ENCODE measurements at regions not wholly inside any gene's neighbourhood (a gene's known extent, or its start where the extent isn't known, plus 50 kb on each side); places are given as distances from the start of the nearest gene placed in this dataset.
A peak's percentile ranks its signal among the peaks of the same experiment; 100 is the strongest.
"Not testable (repeated sequence)": the region's sequence is repeated elsewhere in the genome, so short reads cannot be mapped to it uniquely, and the experiment has no call there.

GRCh38 chr5:175347027-175347426, 97.0 kb downstream of the DRD1 start:
- no peak for DNase-seq (ENCODE audit: low spot score)

- no peak for DNase-seq (ENCODE audit: low spot score)
Measured at GRCh38 chr5:175344331-175345195, 99.4 kb downstream of the DRD1 start.

- no peak for DNase-seq (ENCODE audit: low spot score)
Measured at GRCh38 chr5:175343308-175343707, 100.7 kb downstream of the DRD1 start.

- DNase-seq (ENCODE audit: low spot score) = no peak
Measured at GRCh38 chr5:175340180-175340579, 103.8 kb downstream of the DRD1 start.

GRCh38 chr5:175337680-175338079, 106.3 kb downstream of the DRD1 start:
- no peak for DNase-seq (ENCODE audit: low spot score)

- no peak for DNase-seq (ENCODE audit: low spot score)
Measured at GRCh38 chr5:175336781-175337180, 107.2 kb downstream of the DRD1 start.

- no peak for DNase-seq (ENCODE audit: low spot score)
Measured at GRCh38 chr5:175335691-175336090, 108.3 kb downstream of the DRD1 start.

- not testable (repeated sequence) for DNase-seq (ENCODE audit: low spot score)
Measured at GRCh38 chr5:175331173-175332036, 112.6 kb downstream of the DRD1 start.

GRCh38 chr5:175329976-175330375, 114.0 kb downstream of the DRD1 start:
- DNase-seq (ENCODE audit: low spot score) = no peak

GRCh38 chr5:175328687-175329086, 115.3 kb downstream of the DRD1 start:
- no peak for DNase-seq (ENCODE audit: low spot score)

GRCh38 chr5:175328176-175328575, 115.8 kb downstream of the DRD1 start:
- DNase-seq (ENCODE audit: low spot score) = no peak

- DNase-seq (ENCODE audit: low spot score) = no peak
Measured at GRCh38 chr5:175325681-175326080, 118.3 kb downstream of the DRD1 start.

GRCh38 chr5:175321927-175322532, 122.0 kb downstream of the DRD1 start:
- DNase-seq (ENCODE audit: low spot score) = peak; percentile 7

- no peak for DNase-seq (ENCODE audit: low spot score)
Measured at GRCh38 chr5:175319199-175319598, 124.8 kb downstream of the DRD1 start.

- DNase-seq (ENCODE audit: low spot score) = no peak
Measured at GRCh38 chr5:175317872-175318271, 126.1 kb downstream of the DRD1 start.

- no peak for DNase-seq (ENCODE audit: low spot score)
Measured at GRCh38 chr5:175309218-175309810, 134.7 kb downstream of the DRD1 start.

- DNase-seq (ENCODE audit: low spot score) = no peak
Measured at GRCh38 chr5:175308701-175309100, 135.3 kb downstream of the DRD1 start.

GRCh38 chr5:175306381-175306780, 137.6 kb downstream of the DRD1 start:
- DNase-seq (ENCODE audit: low spot score) = no peak

- DNase-seq (ENCODE audit: low spot score) = no peak
Measured at GRCh38 chr5:175305251-175305650, 138.7 kb downstream of the DRD1 start.

- DNase-seq (ENCODE audit: low spot score) = no peak
Measured at GRCh38 chr5:175290379-175290778, 153.6 kb downstream of the DRD1 start.

- DNase-seq (ENCODE audit: low spot score) = no peak
Measured at GRCh38 chr5:175288048-175288621, 155.8 kb downstream of the DRD1 start.

- DNase-seq (ENCODE audit: low spot score) = no peak
Measured at GRCh38 chr5:175286981-175287380, 157.0 kb downstream of the DRD1 start.
